OCI-LY1 (cell line): ENCODE measurements at regions not wholly inside any gene's neighbourhood (a gene's known extent, or its start where the extent isn't known, plus 50 kb on each side); places are given as distances from the start of the nearest gene placed in this dataset.

Experiments
- H2AFZ ChIP-seq: fragments of 200-600 bp; sonication (generic), shearing (Covaris generic); 2 replicates; pipeline ENCODE4 v1.6.0; 2014; ENCODE audit warnings: antibody characterized with exemption, mild to moderate bottlenecking, low read length
- H3F3A ChIP-seq: fragments of 200-600 bp; sonication (generic), shearing (Covaris generic); 2 replicates; pipeline ENCODE4 v1.6.0; 2014; ENCODE audit warnings: mild to moderate bottlenecking, antibody characterized with exemption, low read length, moderate library complexity; ENCODE audit not compliant: insufficient read depth
- H3K27ac ChIP-seq: fragments of 200-600 bp; sonication (generic); 2 replicates; pipeline ENCODE4 v1.5.1; 2014; ENCODE audit warnings: low read length, mixed run types, mild to moderate bottlenecking, low read depth; ENCODE audit not compliant: poor library complexity, severe bottlenecking
- H3K27me3 ChIP-seq: fragments of 200-600 bp; sonication (generic); 2 replicates; pipeline ENCODE4 v1.6.0; 2014; ENCODE audit warnings: antibody characterized with exemption, mild to moderate bottlenecking, low read length, moderate library complexity; ENCODE audit not compliant: insufficient read depth
- H3K36me3 ChIP-seq: fragments of 200-600 bp; sonication (generic); 2 replicates; pipeline ENCODE4 v1.6.1; 2014; ENCODE audit warnings: mild to moderate bottlenecking, antibody characterized with exemption, low read length, moderate library complexity, mixed read lengths; ENCODE audit not compliant: insufficient read depth
- H3K4me1 ChIP-seq: fragments of 200-600 bp; sonication (generic); 2 replicates; pipeline ENCODE4 v1.5.1; 2014; ENCODE audit warnings: mild to moderate bottlenecking, low read length, moderate library complexity; ENCODE audit not compliant: insufficient read depth, severe bottlenecking
- H3K4me2 ChIP-seq: fragments of 200-600 bp; sonication (generic), shearing (Covaris generic); 2 replicates; pipeline ENCODE4 v1.6.1; 2014; ENCODE audit warnings: low read length
- H3K4me3 ChIP-seq: fragments of 200-600 bp; sonication (generic); 2 replicates; pipeline ENCODE4 v1.5.1; 2014; ENCODE audit warnings: low read length, low read depth, mild to moderate bottlenecking, mixed read lengths; ENCODE audit not compliant: poor library complexity, severe bottlenecking
- H3K79me2 ChIP-seq: fragments of 200-600 bp; shearing (Covaris generic); 2 replicates; pipeline ENCODE4 v1.6.1; 2016; ENCODE audit warnings: mixed run types, low read length, mixed read lengths; ENCODE audit not compliant: insufficient read depth
- H3K9ac ChIP-seq: fragments of 200-600 bp; sonication (generic), shearing (Covaris generic); 2 replicates; pipeline ENCODE4 v1.6.1; 2014; ENCODE audit warnings: mild to moderate bottlenecking, low read length, mixed read lengths
- H3K9me2 ChIP-seq: fragments of 200-600 bp; sonication (generic), shearing (Covaris generic); 2 replicates; pipeline ENCODE4 v1.6.1; 2014; ENCODE audit warnings: low read depth, mild to moderate bottlenecking, low read length, mixed read lengths
- H3K9me3 ChIP-seq: fragments of 200-600 bp; shearing (Covaris generic); 2 replicates; pipeline ENCODE4 v1.6.1; 2014; ENCODE audit warnings: low read length, mixed read lengths
- H4K20me1 ChIP-seq: fragments of 200-600 bp; sonication (generic), shearing (Covaris generic); 2 replicates; pipeline ENCODE4 v1.6.0; 2016; ENCODE audit warnings: mild to moderate bottlenecking, low read length; ENCODE audit not compliant: insufficient read depth
- CTCF ChIP-seq: fragments of 200-600 bp; sonication (generic), shearing (Covaris generic); IDR thresholded peaks from 2 replicates; pipeline ENCODE4 v1.5.1; 2017; ENCODE audit warnings: mild to moderate bottlenecking, antibody characterized with exemption, low read length, moderate library complexity, mixed read lengths
- EZH2 ChIP-seq: fragments of 200-600 bp; sonication (generic), shearing (Covaris generic); IDR thresholded peaks from 2 replicates; pipeline ENCODE4 v1.8.0; 2017; ENCODE audit warnings: borderline replicate concordance, mixed run types, mild to moderate bottlenecking, antibody characterized with exemption, low read length, moderate library complexity, mixed read lengths

GRCh38 chr5:67331296-67331925 lies 134.8 kb upstream of the CD180 start:
- H3K9ac ChIP-seq: no peak overlapping the region
- no peaks in the 10 kb centered on the region for H4K20me1 ChIP-seq
- no peaks in the 10 kb centered on the region for H3K9me3 ChIP-seq
- no peak overlapping the region for H3K27ac ChIP-seq
- H2AFZ ChIP-seq: no peak overlapping the region
- no peak overlapping the region for H3K4me3 ChIP-seq
- no peaks in the 10 kb centered on the region for H3K4me1 ChIP-seq
- no peaks in the 10 kb centered on the region for H3K27me3 ChIP-seq
- H3K79me2 ChIP-seq: no peaks in the 10 kb centered on the region
- TF ChIP-seq CTCF (no peak), EZH2 (no peak)
- no peaks in the 10 kb centered on the region for H3K9me2 ChIP-seq
- H3F3A ChIP-seq: no peaks in the 10 kb centered on the region
- no peak overlapping the region for H3K4me2 ChIP-seq
- H3K36me3 ChIP-seq: no peaks in the 10 kb centered on the region

- Histone ChIP-seq H3K27ac (no peak overlapping the region), H4K20me1 (no peaks in the 10 kb centered on the region), H3K9me3 (no peaks in the 10 kb centered on the region), H3K4me3 (no peak overlapping the region), H3K9me2 (no peaks in the 10 kb centered on the region), H3K4me2 (no peak overlapping the region), H3K27me3 (no peaks in the 10 kb centered on the region), H2AFZ (no peak overlapping the region), H3K4me1 (no peaks in the 10 kb centered on the region), H3K79me2 (no peaks in the 10 kb centered on the region), H3F3A (no peaks in the 10 kb centered on the region), H3K9ac (no peak overlapping the region), H3K36me3 (no peaks in the 10 kb centered on the region)
- TF ChIP-seq EZH2 (no peak), CTCF (no peak)
Observed at GRCh38 chr5:67319935-67320725, 123.5 kb upstream of the CD180 start.

GRCh38 chr5:67318746-67319145 lies 122.1 kb upstream of the CD180 start:
- Histone ChIP-seq H3K9me2 (no peaks in the 10 kb centered on the region), H3K4me2 (no peak overlapping the region), H3K9ac (no peak overlapping the region), H3K4me1 (no peaks in the 10 kb centered on the region), H3F3A (no peaks in the 10 kb centered on the region), H2AFZ (no peak overlapping the region), H4K20me1 (no peaks in the 10 kb centered on the region), H3K79me2 (no peaks in the 10 kb centered on the region), H3K27me3 (no peaks in the 10 kb centered on the region), H3K27ac (no peak overlapping the region), H3K36me3 (no peaks in the 10 kb centered on the region), H3K4me3 (no peak overlapping the region), H3K9me3 (no peaks in the 10 kb centered on the region)
- TF ChIP-seq EZH2: no peak
- TF ChIP-seq CTCF: no peak
